HCT116 (cell line): ENCODE measurements at regions not wholly inside any gene's neighbourhood (a gene's known extent, or its start where the extent isn't known, plus 50 kb on each side); places are given as distances from the start of the nearest gene placed in this dataset.

Source experiments
- ATAC-seq: fragments of 200-7000 bp; cut with Tn5 transposase; 2 replicates; pipeline ENCODE4 v1.9.1; 2020; ENCODE audit warnings: mild to moderate bottlenecking, moderate library complexity
- BruUV-seq: library from RNA; stranded (reverse); fragments of 400-500 nt; replicated peaks from 2 replicates; lab custom pipeline; 2021; lab: Mats Ljungman, UMichigan
- CTCF ChIA-PET: fragments of 300-600 bp; sonication (Branson Sonifier 250); formaldehyde crosslinking; loops from one replicate; lab custom pipeline; 2021; ENCODE audit warnings: antibody characterized with exemption; lab: Charles Lee
- POLR2A ChIA-PET: fragments of 300-600, 350-600 bp; sonication (Branson Sonifier 250); formaldehyde crosslinking; loops from one replicate; lab custom pipeline; 2021; ENCODE audit warnings: antibody characterized with exemption; lab: Charles Lee
- RAD21 ChIA-PET, 2 experiments: fragments of 300-600 bp; sonication (Branson Sonifier 250); formaldehyde crosslinking; loops; one replicate each; lab custom pipeline; 2023; ENCODE audit warnings: low total read pairs in 2 of 2; ENCODE audit not compliant: uncharacterized antibody in 2 of 2, unreplicated experiment in 2 of 2, low non-redundant PET in 1 of 2; lab: Charles Lee
- DNase-seq: peaks from one replicate; pipeline ENCODE4 v3.0.0-alpha.2; 2010; ENCODE audit warnings: low read depth, low spot score
- H2AFZ ChIP-seq: fragments of 200-600 bp; shearing (Covaris generic), sonication (generic); 2 replicates; pipeline ENCODE4 v1.6.1; 2017; ENCODE audit warnings: low read depth, mixed run types, mixed read lengths, antibody characterized with exemption, low read length; ENCODE audit not compliant: poor library complexity, severe bottlenecking
- H3K27ac ChIP-seq: 2 replicates; pipeline ENCODE4 v1.5.1; 2012; ENCODE audit warnings: low read depth, low read length
- H3K27me3 ChIP-seq: fragments of 200-600 bp; sonication (generic); 2 replicates; pipeline ENCODE4 v1.6.1; 2016; ENCODE audit warnings: mixed run types, low read length, mixed read lengths; ENCODE audit not compliant: insufficient read depth
- H3K36me3 ChIP-seq, 2 experiments: fragments of 200-500 bp in 1 of 2; fragments of 200-600 bp in 1 of 2; sonication (Bioruptor generic) in 1 of 2; sonication (generic) in 1 of 2; 2 replicates each; pipeline versions ENCODE4 v1.5.1 to v1.6.1; 2014 to 2016; ENCODE audit warnings: low read length in 2 of 2, inconsistent platforms in 1 of 2, mixed read lengths in 1 of 2, mixed run types in 1 of 2; ENCODE audit not compliant: insufficient read depth in 2 of 2, control insufficient read depth in 1 of 2
- H3K4me1 ChIP-seq, 2 experiments: fragments of 200-600 bp in 1 of 2; sonication (generic) in 1 of 2; 2 replicates each; pipeline versions ENCODE4 v1.5.1 to v1.6.1; 2012 to 2017; ENCODE audit warnings: low read length in 2 of 2, inconsistent platforms in 1 of 2, mild to moderate bottlenecking in 1 of 2, mixed read lengths in 1 of 2, mixed run types in 1 of 2, moderate library complexity in 1 of 2; ENCODE audit not compliant: insufficient read depth in 2 of 2, control insufficient read depth in 1 of 2
- H3K4me2 ChIP-seq: fragments of 200-600 bp; sonication (generic); 2 replicates; pipeline ENCODE4 v1.6.1; 2017; ENCODE audit warnings: mixed run types, low read length, mixed read lengths
- H3K4me3 ChIP-seq, 2 experiments: fragments of 200-600 bp in 1 of 2; sonication (generic) in 1 of 2; replicated peaks in 1 of 2; 2 replicates each; pipeline ENCODE4 v1.5.1; 2011 to 2016; ENCODE audit warnings: low read length in 2 of 2, control low read depth in 1 of 2, low read depth in 1 of 2, mild to moderate bottlenecking in 1 of 2, mixed read lengths in 1 of 2, mixed run types in 1 of 2
- H3K79me2 ChIP-seq: fragments of 200-600 bp; sonication (generic); 2 replicates; pipeline ENCODE4 v1.6.1; 2017; ENCODE audit warnings: mild to moderate bottlenecking, mixed run types, low read length, moderate library complexity, mixed read lengths; ENCODE audit not compliant: insufficient read depth
- H3K9ac ChIP-seq: fragments of 200-600 bp; sonication (generic); 2 replicates; pipeline ENCODE4 v1.6.1; 2016; ENCODE audit warnings: low read length, mixed read lengths
- H3K9me2 ChIP-seq: fragments of 200-600 bp; sonication (generic), shearing (Covaris generic); 2 replicates; pipeline ENCODE4 v1.6.1; 2017; ENCODE audit warnings: mixed run types, mild to moderate bottlenecking, moderate library complexity; ENCODE audit not compliant: insufficient read depth
- H3K9me3 ChIP-seq, 2 experiments: fragments of 200-500 bp in 1 of 2; fragments of 200-600 bp in 1 of 2; sonication (Bioruptor generic) in 1 of 2; sonication (generic) in 1 of 2; 2 replicates each; pipeline ENCODE4 v1.6.1; 2014 to 2017; ENCODE audit warnings: low read length in 2 of 2, mixed read lengths in 2 of 2, inconsistent platforms in 1 of 2, low read depth in 1 of 2, mild to moderate bottlenecking in 1 of 2, mixed run types in 1 of 2, moderate library complexity in 1 of 2; ENCODE audit not compliant: control insufficient read depth in 1 of 2, insufficient read depth in 1 of 2
- H4K20me1 ChIP-seq: fragments of 200-600 bp; sonication (generic), shearing (Covaris generic); 2 replicates; pipeline ENCODE4 v1.6.1; 2017; ENCODE audit warnings: mixed run types, mild to moderate bottlenecking, moderate library complexity; ENCODE audit not compliant: insufficient read depth
- CEBPB ChIP-seq: IDR thresholded peaks from 2 replicates; pipeline ENCODE4 v1.6.1; 2012; ENCODE audit warnings: low read depth
- ELF1 ChIP-seq: IDR thresholded peaks from 2 replicates; pipeline ENCODE4 v1.6.1; 2012; ENCODE audit warnings: low read depth, borderline replicate concordance
- JUND ChIP-seq: IDR thresholded peaks from 2 replicates; pipeline ENCODE4 v1.6.1; 2012
- POLR2A ChIP-seq: IDR thresholded peaks from 2 replicates; pipeline ENCODE4 v1.7.0; 2011; ENCODE audit warnings: borderline replicate concordance; ENCODE audit not compliant: insufficient read depth, insufficient read length; ENCODE audit errors: extremely low read depth
- POLR2AphosphoS5 ChIP-seq: IDR thresholded peaks from 2 replicates; pipeline ENCODE4 v1.6.1; 2011; ENCODE audit warnings: mild to moderate bottlenecking, low read depth, low read length, moderate library complexity
- RAD21 ChIP-seq: IDR thresholded peaks from 2 replicates; pipeline ENCODE4 v1.6.1; 2012; ENCODE audit warnings: low read depth, mild to moderate bottlenecking
- SIN3A ChIP-seq: IDR thresholded peaks from 2 replicates; pipeline ENCODE4 v1.6.1; 2012; ENCODE audit warnings: low read depth
- SP1 ChIP-seq: IDR thresholded peaks from 2 replicates; pipeline ENCODE4 v1.6.1; 2012; ENCODE audit warnings: low read depth
- SRF ChIP-seq: IDR thresholded peaks from 2 replicates; pipeline ENCODE4 v1.6.1; 2012; ENCODE audit warnings: low read depth
- YY1 ChIP-seq: IDR thresholded peaks from 2 replicates; pipeline ENCODE4 v1.6.1; 2011; ENCODE audit warnings: low read length, low read depth, moderate library complexity, mild to moderate bottlenecking; ENCODE audit not compliant: insufficient replicate concordance; ENCODE audit errors: extremely low read depth
- ZFX ChIP-seq: fragments of 450-650 bp; IDR thresholded peaks from 2 replicates; pipeline ENCODE4 v1.6.1; 2017
- ZNF274 ChIP-seq: fragments of 200-500 bp; sonication (Bioruptor generic); IDR thresholded peaks from 2 replicates; pipeline ENCODE4 v1.6.1; 2014; ENCODE audit warnings: mild to moderate bottlenecking, low read depth, low read length, inconsistent platforms
- intact Hi-C: fragments of 100-400 bp; cut with micrococcal nuclease; formaldehyde crosslinking; loops from 2 replicates; pipeline ENCODE4 v1.10.0; 2022
- TF ChIP-seq, protein P1 (sequence below): IDR thresholded peaks from 2 replicates; pipeline ENCODE4 v1.6.1; 2012
- TF ChIP-seq, protein P2 (sequence below): IDR thresholded peaks from 2 replicates; pipeline ENCODE4 v1.6.1; 2012

DNA sequence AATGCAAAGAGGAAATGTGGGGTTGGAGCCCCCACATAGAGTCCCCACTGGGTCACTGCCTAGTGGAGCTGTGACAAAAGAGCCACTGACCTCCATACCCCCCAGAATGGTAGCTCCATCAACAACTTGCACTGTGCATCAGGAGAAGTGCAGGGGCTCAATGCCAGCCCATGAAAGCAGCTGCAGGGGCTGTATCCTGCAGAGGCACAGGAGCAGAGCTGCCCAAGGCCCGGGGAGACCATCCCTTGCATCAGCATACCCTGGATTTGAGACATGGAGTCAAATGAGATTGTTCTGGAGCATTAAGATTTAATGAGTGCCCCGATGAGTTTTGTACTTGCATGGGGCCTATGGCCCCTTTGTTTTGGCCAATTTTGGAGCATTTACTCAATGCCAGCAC is 1023.6 kb downstream of the VRK1 start (continued):
- TF ChIP-seq ZFX (no peak), SP1 (no peak)

DNA sequence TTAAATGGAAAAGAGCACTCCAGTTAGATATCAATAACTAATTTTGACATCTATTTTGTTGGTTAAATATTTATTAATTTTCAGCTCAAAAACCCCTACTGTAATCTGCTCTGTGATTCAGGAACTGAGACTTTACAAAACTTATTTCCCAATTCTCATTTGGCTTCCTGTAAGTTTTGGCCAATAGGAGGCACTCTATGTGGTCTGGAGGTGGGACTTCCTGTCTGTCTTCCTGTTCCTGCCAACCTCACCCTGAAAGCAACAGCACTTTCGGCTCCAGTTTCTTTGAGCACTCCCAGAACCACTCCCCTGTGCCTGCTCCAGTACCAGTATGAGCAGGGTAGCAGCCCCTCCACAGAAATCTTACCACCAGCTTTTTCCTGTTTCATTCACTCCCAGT is 1027.0 kb downstream of the VRK1 start:
- ATAC-seq (no peak), DNase-seq (no peak)
- TF ChIP-seq JUND (no peak), ELF1 (no peak), SIN3A (no peak), ZNF274 (no peak), POLR2A (no peak), CEBPB (no peak), SRF (no peak), POLR2AphosphoS5 (no peak), ZFX (no peak), RAD21 (no peak), YY1 (no peak)
- TF ChIP-seq, protein P1, sequence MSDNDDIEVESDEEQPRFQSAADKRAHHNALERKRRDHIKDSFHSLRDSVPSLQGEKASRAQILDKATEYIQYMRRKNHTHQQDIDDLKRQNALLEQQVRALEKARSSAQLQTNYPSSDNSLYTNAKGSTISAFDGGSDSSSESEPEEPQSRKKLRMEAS: no peak
- TF ChIP-seq, protein P2, sequence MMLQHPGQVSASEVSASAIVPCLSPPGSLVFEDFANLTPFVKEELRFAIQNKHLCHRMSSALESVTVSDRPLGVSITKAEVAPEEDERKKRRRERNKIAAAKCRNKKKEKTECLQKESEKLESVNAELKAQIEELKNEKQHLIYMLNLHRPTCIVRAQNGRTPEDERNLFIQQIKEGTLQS: no peak
- CTCF ChIA-PET: no interaction called here
- intact Hi-C loops: no loop called here
- Histone ChIP-seq H3K4me1 (no peaks in the 10 kb centered on the region), H3K9ac (no peak overlapping the region), H2AFZ (no peak overlapping the region), H3K4me2 (no peak overlapping the region), H3K4me3 (no peak overlapping the region), H3K36me3 (no peaks in the 10 kb centered on the region), H4K20me1 (no peaks in the 10 kb centered on the region), H3K9me3 (no peaks in the 10 kb centered on the region), H3K79me2 (no peaks in the 10 kb centered on the region), H3K27ac (no peak overlapping the region), H3K27me3 (no peaks in the 10 kb centered on the region), H3K9me2 (no peaks in the 10 kb centered on the region)
- POLR2A ChIA-PET: no interaction called here
- RAD21 ChIA-PET: no interaction called here
- BruUV-seq: no TSS peak
